CD8-positive, alpha-beta memory T cell (primary cell): ENCODE measurements at regions not wholly inside any gene's neighbourhood (a gene's known extent, or its start where the extent isn't known, plus 50 kb on each side); places are given as distances from the start of the nearest gene placed in this dataset.

Experiments
- CTCF ChIA-PET: fragments of 350-600 bp; sonication (Branson Sonifier 250); formaldehyde crosslinking; loops from one replicate; lab custom pipeline; 2021; ENCODE audit warnings: antibody characterized with exemption; lab: Charles Lee
- POLR2A ChIA-PET: fragments of 350-600 bp; sonication (Branson Sonifier 250); formaldehyde crosslinking; loops from one replicate; lab custom pipeline; 2021; ENCODE audit warnings: antibody characterized with exemption; lab: Charles Lee
- DNase-seq, 5 donors: peaks; one replicate each; pipeline versions ENCODE4 v3.0.0 to v3.0.0-alpha.2; 2020 to 2022; ENCODE audit warnings: mixed read lengths in 1 of 5
- H3K27ac ChIP-seq: one replicate; pipeline ENCODE4 v1.7.0; 2013; ENCODE audit warnings: low read depth, mild to moderate bottlenecking, low read length, moderate library complexity
- H3K27me3 ChIP-seq: 2 replicates; pipeline ENCODE4 v1.7.0; 2013; ENCODE audit warnings: low read length, mild to moderate bottlenecking; ENCODE audit not compliant: insufficient read depth, poor library complexity, severe bottlenecking
- H3K36me3 ChIP-seq: 2 replicates; pipeline ENCODE4 v1.7.0; 2013; ENCODE audit warnings: mild to moderate bottlenecking, low read length, moderate library complexity; ENCODE audit not compliant: insufficient read depth
- H3K4me1 ChIP-seq: 2 replicates; pipeline ENCODE4 v1.7.0; 2013; ENCODE audit warnings: mild to moderate bottlenecking, low read length, moderate library complexity; ENCODE audit not compliant: insufficient read depth
- H3K4me3 ChIP-seq: 2 replicates; pipeline ENCODE4 v1.7.0; 2013; ENCODE audit warnings: mild to moderate bottlenecking, low read length
- H3K9me3 ChIP-seq: 2 replicates; pipeline ENCODE4 v1.7.0; 2013; ENCODE audit warnings: mild to moderate bottlenecking, low read length
- H3K27ac Mint-ChIP-seq, 8 donors: one replicate each; pipeline ENCODE4 v1.8.0; 2020 to 2021; ENCODE audit warnings: mixed read lengths in 8 of 8, mild to moderate bottlenecking in 6 of 8, inconsistent platforms in 3 of 8, moderate library complexity in 3 of 8
- H3K27me3 Mint-ChIP-seq, 2 donors: one replicate each; pipeline ENCODE4 v1.8.0; 2020 to 2021; ENCODE audit warnings: mixed read lengths in 2 of 2, mild to moderate bottlenecking in 1 of 2, moderate library complexity in 1 of 2
- H3K36me3 Mint-ChIP-seq, 3 donors: one replicate each; pipeline ENCODE4 v1.8.0; 2020 to 2021; ENCODE audit warnings: mixed read lengths in 3 of 3, inconsistent platforms in 1 of 3, mild to moderate bottlenecking in 1 of 3
- H3K4me1 Mint-ChIP-seq, 3 donors: one replicate each; pipeline ENCODE4 v1.8.0; 2020 to 2021; ENCODE audit warnings: mixed read lengths in 3 of 3, inconsistent platforms in 1 of 3, mild to moderate bottlenecking in 1 of 3
- H3K4me3 Mint-ChIP-seq, 7 donors: one replicate each; pipeline ENCODE4 v1.8.0; 2020 to 2021; ENCODE audit warnings: mixed read lengths in 7 of 7, mild to moderate bottlenecking in 6 of 7, moderate library complexity in 4 of 7, inconsistent platforms in 2 of 7
- H3K9me3 Mint-ChIP-seq, 5 donors: one replicate each; pipeline ENCODE4 v1.8.0; 2020 to 2022; ENCODE audit warnings: mixed read lengths in 5 of 5, mild to moderate bottlenecking in 3 of 5, moderate library complexity in 2 of 5, inconsistent platforms in 1 of 5

GRCh38 chr12:24565300-24565699, 383.6 kb downstream of the BCAT1 start:
- H3K9me3 ChIP-seq, result no peaks in the 10 kb centered on the region
- ChIA-PET CTCF (no interaction called here), POLR2A (no interaction called here)
- H3K4me3 ChIP-seq, result no peak overlapping the region
- no peak for DNase-seq
- H3K36me3 ChIP-seq, result no peaks in the 10 kb centered on the region
- H3K27me3 Mint-ChIP-seq, result peaks cover 32 to 63% of the 10 kb centered on the region in 2 donors
- H3K4me1 Mint-ChIP-seq, result peaks cover 14 to 33% (median 30%) of the 10 kb centered on the region in 3 donors
- peaks cover 9% of the 10 kb centered on the region for H3K27me3 ChIP-seq
- H3K36me3 Mint-ChIP-seq, result peaks cover 0 to 3% (median 0%) of the 10 kb centered on the region in 3 donors
- no peak overlapping the region for H3K27ac ChIP-seq
- H3K4me1 ChIP-seq, result no peaks in the 10 kb centered on the region
- no peak overlapping the region for H3K4me3 Mint-ChIP-seq
- no peak overlapping the region for H3K27ac Mint-ChIP-seq
- no peaks in the 10 kb centered on the region for H3K9me3 Mint-ChIP-seq

GRCh38 chr12:24562771-24563431, 386.0 kb downstream of the BCAT1 start:
- no peaks in the 10 kb centered on the region for H3K9me3 ChIP-seq
- CTCF ChIA-PET, result no interaction called here
- H3K27ac Mint-ChIP-seq, result peak overlapping the region in 1 of 8 donors; percentile 34
- peak overlapping the region; percentile 65 to 92 (median 81) for H3K4me3 Mint-ChIP-seq
- H3K27ac ChIP-seq, result no peak overlapping the region
- H3K9me3 Mint-ChIP-seq, result no peaks in the 10 kb centered on the region
- H3K36me3 ChIP-seq, result no peaks in the 10 kb centered on the region
- H3K36me3 Mint-ChIP-seq, result peaks cover 0 to 3% (median 0%) of the 10 kb centered on the region in 3 donors
- POLR2A ChIA-PET, result no interaction called here
- H3K4me3 ChIP-seq, result no peak overlapping the region
- H3K4me1 Mint-ChIP-seq, result peaks cover 14 to 33% (median 30%) of the 10 kb centered on the region in 3 donors
- no peaks in the 10 kb centered on the region for H3K4me1 ChIP-seq
- H3K27me3 ChIP-seq, result peaks cover 9% of the 10 kb centered on the region
- no peak for DNase-seq
- H3K27me3 Mint-ChIP-seq, result peaks cover 37 to 87% of the 10 kb centered on the region in 2 donors

- peak overlapping the region; percentile 17 for H3K4me3 ChIP-seq
- Mint-ChIP-seq H3K36me3 (peaks cover 0 to 3% (median 0%) of the 10 kb centered on the region in 3 donors), H3K4me1 (peaks cover 14 to 33% (median 30%) of the 10 kb centered on the region in 3 donors), H3K4me3 (peak overlapping the region; percentile 75 to 92 (median 86)), H3K27ac (no peak overlapping the region), H3K27me3 (peaks cover 41 to 88% of the 10 kb centered on the region in 2 donors), H3K9me3 (no peaks in the 10 kb centered on the region)
- H3K27ac ChIP-seq, result no peak overlapping the region
- no peaks in the 10 kb centered on the region for H3K36me3 ChIP-seq
- peaks cover 9% of the 10 kb centered on the region for H3K27me3 ChIP-seq
- no peaks in the 10 kb centered on the region for H3K9me3 ChIP-seq
- DNase-seq, result no peak
- ChIA-PET POLR2A (no interaction called here), CTCF (no interaction called here)
- no peaks in the 10 kb centered on the region for H3K4me1 ChIP-seq
Measured at GRCh38 chr12:24561882-24562770, 386.8 kb downstream of the BCAT1 start.

- peak overlapping the region in 2 of 8 donors; percentile 14 to 38 for H3K27ac Mint-ChIP-seq
- Histone ChIP-seq H3K4me1 (no peaks in the 10 kb centered on the region), H3K27ac (no peak overlapping the region), H3K27me3 (peaks cover 9% of the 10 kb centered on the region), H3K4me3 (peak overlapping the region; percentile 17), H3K36me3 (no peaks in the 10 kb centered on the region), H3K9me3 (no peaks in the 10 kb centered on the region)
- ChIA-PET CTCF (no interaction called here), POLR2A (no interaction called here)
- H3K9me3 Mint-ChIP-seq, result no peaks in the 10 kb centered on the region
- H3K36me3 Mint-ChIP-seq, result peaks cover 0 to 3% (median 0%) of the 10 kb centered on the region in 3 donors
- no peak for DNase-seq
- H3K4me1 Mint-ChIP-seq, result peaks cover 14 to 33% (median 30%) of the 10 kb centered on the region in 3 donors
- H3K27me3 Mint-ChIP-seq, result peaks cover 39 to 88% of the 10 kb centered on the region in 2 donors
- H3K4me3 Mint-ChIP-seq, result peak overlapping the region; percentile 75 to 92 (median 86)
Measured at GRCh38 chr12:24561411-24561871, 387.5 kb downstream of the BCAT1 start.

- H3K4me3 ChIP-seq, result no peak overlapping the region
- Mint-ChIP-seq H3K27ac (no peak overlapping the region), H3K4me1 (peaks cover 14 to 33% (median 30%) of the 10 kb centered on the region in 3 donors), H3K27me3 (peaks cover 39 to 85% of the 10 kb centered on the region in 2 donors), H3K9me3 (no peaks in the 10 kb centered on the region), H3K4me3 (peak overlapping the region; percentile 75 to 92 (median 86)), H3K36me3 (peaks cover 0 to 3% (median 0%) of the 10 kb centered on the region in 3 donors)
- no peak overlapping the region for H3K27ac ChIP-seq
- POLR2A ChIA-PET, result no interaction called here
- H3K27me3 ChIP-seq, result peaks cover 9% of the 10 kb centered on the region
- no peaks in the 10 kb centered on the region for H3K4me1 ChIP-seq
- no peaks in the 10 kb centered on the region for H3K9me3 ChIP-seq
- DNase-seq, result no peak
- CTCF ChIA-PET, result no interaction called here
- H3K36me3 ChIP-seq, result no peaks in the 10 kb centered on the region
Measured at GRCh38 chr12:24560831-24561271, 388.1 kb downstream of the BCAT1 start.

GRCh38 chr12:24560192-24560775, 388.6 kb downstream of the BCAT1 start:
- Mint-ChIP-seq H3K27me3 (peaks cover 35 to 80% of the 10 kb centered on the region in 2 donors), H3K9me3 (no peaks in the 10 kb centered on the region), H3K4me3 (peak overlapping the region in 3 of 7 donors; percentile 2 to 84 (median 44)), H3K36me3 (peaks cover 0 to 3% (median 0%) of the 10 kb centered on the region in 3 donors), H3K4me1 (peaks cover 14 to 33% (median 30%) of the 10 kb centered on the region in 3 donors), H3K27ac (no peak overlapping the region)
- Histone ChIP-seq H3K27ac (no peak overlapping the region), H3K4me1 (no peaks in the 10 kb centered on the region), H3K4me3 (no peak overlapping the region), H3K9me3 (no peaks in the 10 kb centered on the region), H3K36me3 (no peaks in the 10 kb centered on the region), H3K27me3 (peaks cover 9% of the 10 kb centered on the region)
- ChIA-PET POLR2A (no interaction called here), CTCF (no interaction called here)
- no peak for DNase-seq

- H3K36me3 Mint-ChIP-seq, result peaks cover 0 to 3% (median 0%) of the 10 kb centered on the region in 3 donors
- DNase-seq, result no peak
- Histone ChIP-seq H3K4me3 (no peak overlapping the region), H3K36me3 (no peaks in the 10 kb centered on the region), H3K27me3 (peaks cover 9% of the 10 kb centered on the region), H3K9me3 (no peaks in the 10 kb centered on the region), H3K4me1 (no peaks in the 10 kb centered on the region), H3K27ac (no peak overlapping the region)
- ChIA-PET POLR2A (no interaction called here), CTCF (no interaction called here)
- H3K27ac Mint-ChIP-seq, result no peak overlapping the region
- peaks cover 22 to 61% of the 10 kb centered on the region in 2 donors for H3K27me3 Mint-ChIP-seq
- no peak overlapping the region for H3K4me3 Mint-ChIP-seq
- no peaks in the 10 kb centered on the region for H3K9me3 Mint-ChIP-seq
- peaks cover 10 to 17% (median 17%) of the 10 kb centered on the region in 3 donors for H3K4me1 Mint-ChIP-seq
Measured at GRCh38 chr12:24557738-24558137, 391.2 kb downstream of the BCAT1 start.
